ENCODE measurements at regions not wholly inside any gene's neighbourhood (a gene's known extent, or its start where the extent isn't known, plus 50 kb on each side); places are given as distances from the start of the nearest gene placed in this dataset.

DNA sequence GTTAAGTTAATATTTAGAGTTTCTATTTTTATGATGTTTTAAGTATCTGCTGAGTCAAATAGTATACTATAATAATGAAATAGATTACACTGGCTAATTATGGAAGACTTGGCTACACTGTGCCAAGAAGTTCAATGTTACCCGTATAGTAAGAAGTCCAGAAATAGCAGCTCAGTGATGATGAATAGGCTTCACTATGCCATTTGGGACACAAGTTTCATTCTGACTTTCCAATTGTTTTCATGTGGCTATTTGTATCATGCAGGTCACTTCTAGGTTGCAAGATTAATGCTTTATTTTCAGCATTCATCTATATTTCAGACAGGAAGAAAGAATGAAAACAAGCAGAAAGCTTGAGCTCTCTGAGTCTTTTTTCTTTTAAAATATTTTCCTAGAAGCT lies 194.5 kb upstream of the RIOK2 start:
- Mint-ChIP-seq H3K4me3 (no peak overlapping the region), H3K36me3 (no peaks in the 10 kb centered on the region), H3K27ac (no peak overlapping the region), H3K9me3 (peaks cover 8 to 14% of the 10 kb centered on the region in 2 donors), H3K27me3 (ENCODE audit: low read depth in 2 of 2) (no peaks in the 10 kb centered on the region), H3K4me1 (no peaks in the 10 kb centered on the region)
- no peaks in the 10 kb centered on the region for H3K9me3 ChIP-seq (ENCODE audit: control insufficient read depth, insufficient read depth, low read length)
- no peaks in the 10 kb centered on the region for H3K36me3 ChIP-seq (ENCODE audit: control insufficient read depth, insufficient read depth, low read length)
- no peak overlapping the region for H3K4me3 ChIP-seq (ENCODE audit: low read length)
- intact Hi-C loops (cut with micrococcal nuclease) = no loop called here
- DNase-seq = no peak
- no peaks in the 10 kb centered on the region for H3K4me1 ChIP-seq (ENCODE audit: control insufficient read depth, insufficient read depth, low read length)
- TF ChIP-seq, protein P1, sequence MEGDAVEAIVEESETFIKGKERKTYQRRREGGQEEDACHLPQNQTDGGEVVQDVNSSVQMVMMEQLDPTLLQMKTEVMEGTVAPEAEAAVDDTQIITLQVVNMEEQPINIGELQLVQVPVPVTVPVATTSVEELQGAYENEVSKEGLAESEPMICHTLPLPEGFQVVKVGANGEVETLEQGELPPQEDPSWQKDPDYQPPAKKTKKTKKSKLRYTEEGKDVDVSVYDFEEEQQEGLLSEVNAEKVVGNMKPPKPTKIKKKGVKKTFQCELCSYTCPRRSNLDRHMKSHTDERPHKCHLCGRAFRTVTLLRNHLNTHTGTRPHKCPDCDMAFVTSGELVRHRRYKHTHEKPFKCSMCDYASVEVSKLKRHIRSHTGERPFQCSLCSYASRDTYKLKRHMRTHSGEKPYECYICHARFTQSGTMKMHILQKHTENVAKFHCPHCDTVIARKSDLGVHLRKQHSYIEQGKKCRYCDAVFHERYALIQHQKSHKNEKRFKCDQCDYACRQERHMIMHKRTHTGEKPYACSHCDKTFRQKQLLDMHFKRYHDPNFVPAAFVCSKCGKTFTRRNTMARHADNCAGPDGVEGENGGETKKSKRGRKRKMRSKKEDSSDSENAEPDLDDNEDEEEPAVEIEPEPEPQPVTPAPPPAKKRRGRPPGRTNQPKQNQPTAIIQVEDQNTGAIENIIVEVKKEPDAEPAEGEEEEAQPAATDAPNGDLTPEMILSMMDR (IDR thresholded peaks at IDR 0.05) = no peak
- 100% methylated on average over 1 of the region's 1 CpG for WGBS (ENCODE audit: insufficient coverage)
- ATAC-seq = no peak
- no peak overlapping the region for H3K27ac ChIP-seq (ENCODE audit: low read length)
- no peaks in the 10 kb centered on the region for H3K27me3 ChIP-seq (ENCODE audit: control insufficient read depth, insufficient read depth, low read length)

DNA sequence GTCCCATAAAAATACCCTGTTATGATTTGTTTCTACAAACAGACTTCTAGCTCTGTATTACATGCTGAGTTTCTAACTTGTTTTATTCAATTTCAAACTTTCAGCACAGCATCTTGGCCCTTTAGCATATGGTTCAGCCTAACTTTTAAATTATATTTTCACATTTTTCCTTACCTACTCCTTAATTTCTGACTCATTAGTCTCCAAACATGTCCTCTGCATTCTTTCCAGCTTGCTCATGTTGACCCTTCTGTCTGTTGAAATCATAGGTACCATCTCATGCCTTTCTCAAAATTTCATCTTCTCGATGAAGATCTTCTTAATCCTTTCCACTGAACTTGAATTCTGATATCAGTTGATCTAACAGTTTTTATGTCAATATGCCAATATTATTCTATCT lies 200.9 kb upstream of the RIOK2 start:
- intact Hi-C loops (cut with micrococcal nuclease) = no loop called here
- 100% methylated on average over 1 of the region's 1 CpG for WGBS (ENCODE audit: insufficient coverage)
- H3K9me3 ChIP-seq (ENCODE audit: control insufficient read depth, insufficient read depth, low read length) = no peaks in the 10 kb centered on the region
- H3K27ac ChIP-seq (ENCODE audit: low read length) = no peak overlapping the region
- H3K4me1 Mint-ChIP-seq = no peaks in the 10 kb centered on the region
- no peak overlapping the region for H3K27ac Mint-ChIP-seq
- H3K4me3 ChIP-seq (ENCODE audit: low read length) = no peak overlapping the region
- no peaks in the 10 kb centered on the region for H3K27me3 ChIP-seq (ENCODE audit: control insufficient read depth, insufficient read depth, low read length)
- no peaks in the 10 kb centered on the region for H3K36me3 Mint-ChIP-seq
- H3K9me3 Mint-ChIP-seq = peaks cover 4 to 11% of the 10 kb centered on the region in 2 donors
- no peak overlapping the region for H3K4me3 Mint-ChIP-seq
- ATAC-seq (no peak), DNase-seq (no peak)
- TF ChIP-seq, protein P1 (IDR thresholded peaks at IDR 0.05) = no peak
- H3K27me3 Mint-ChIP-seq (ENCODE audit: low read depth in 2 of 2) = no peaks in the 10 kb centered on the region
- no peaks in the 10 kb centered on the region for H3K4me1 ChIP-seq (ENCODE audit: control insufficient read depth, insufficient read depth, low read length)
- H3K36me3 ChIP-seq (ENCODE audit: control insufficient read depth, insufficient read depth, low read length) = no peaks in the 10 kb centered on the region

DNA sequence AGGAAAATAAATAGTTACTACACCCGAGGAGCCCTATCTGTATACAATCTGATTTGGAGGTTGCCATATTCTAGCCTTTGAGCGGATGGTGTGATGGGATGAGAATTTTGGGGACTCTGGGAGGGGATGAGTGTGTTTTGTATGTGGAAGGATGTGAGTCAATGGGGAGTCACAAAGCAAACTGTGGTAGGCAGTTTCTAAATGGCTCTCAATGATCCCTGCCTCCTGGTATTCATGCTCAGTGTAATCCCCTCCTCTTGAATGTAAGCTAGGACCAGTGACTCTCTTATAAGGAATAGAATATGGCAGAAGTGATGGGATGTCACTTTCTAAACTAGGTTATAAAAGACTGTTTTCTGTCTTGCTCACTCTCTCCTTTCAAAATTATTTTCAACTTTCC lies 205.7 kb upstream of the RIOK2 start:
- intact Hi-C loops (cut with micrococcal nuclease) = no loop called here
- ATAC-seq (no peak), DNase-seq (no peak)
- 98% methylated on average over 2 of the region's 2 CpGs for WGBS (ENCODE audit: insufficient coverage)
- Histone ChIP-seq H3K4me1 (ENCODE audit: control insufficient read depth, insufficient read depth, low read length) (no peaks in the 10 kb centered on the region), H3K9me3 (ENCODE audit: control insufficient read depth, insufficient read depth, low read length) (peaks cover 6% of the 10 kb centered on the region), H3K27ac (ENCODE audit: low read length) (no peak overlapping the region), H3K36me3 (ENCODE audit: control insufficient read depth, insufficient read depth, low read length) (no peaks in the 10 kb centered on the region), H3K4me3 (ENCODE audit: low read length) (no peak overlapping the region), H3K27me3 (ENCODE audit: control insufficient read depth, insufficient read depth, low read length) (no peaks in the 10 kb centered on the region)
- Mint-ChIP-seq H3K4me1 (no peaks in the 10 kb centered on the region), H3K27me3 (ENCODE audit: low read depth in 2 of 2) (no peaks in the 10 kb centered on the region), H3K27ac (no peak overlapping the region), H3K36me3 (no peaks in the 10 kb centered on the region), H3K4me3 (no peak overlapping the region), H3K9me3 (peaks cover 3 to 7% of the 10 kb centered on the region in 2 donors)
- TF ChIP-seq, protein P1 (IDR thresholded peaks at IDR 0.05) = no peak

DNA sequence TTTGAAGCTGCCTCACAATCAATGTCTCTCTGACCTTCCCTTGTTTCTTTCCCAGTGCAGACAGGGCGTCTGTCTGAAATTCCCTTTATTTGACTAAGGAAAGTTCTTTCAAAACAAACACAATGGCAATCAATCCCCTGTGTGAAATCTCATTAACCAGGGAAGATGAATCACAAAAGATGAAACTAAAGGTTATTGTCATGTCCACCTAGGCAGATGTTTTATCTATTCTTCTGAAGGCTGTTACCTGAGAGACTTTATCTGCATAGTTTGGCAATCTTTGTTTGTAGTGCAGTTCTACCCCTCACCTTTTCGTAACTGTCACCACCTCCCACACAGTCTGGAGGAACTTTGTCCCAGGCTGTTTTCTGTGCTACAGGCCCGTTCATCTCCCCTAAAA lies 217.5 kb upstream of the RIOK2 start:
- H3K4me1 ChIP-seq (ENCODE audit: control insufficient read depth, insufficient read depth, low read length) = no peaks in the 10 kb centered on the region
- H3K9me3 ChIP-seq (ENCODE audit: control insufficient read depth, insufficient read depth, low read length) = no peaks in the 10 kb centered on the region
- H3K27ac ChIP-seq (ENCODE audit: low read length) = no peak overlapping the region
- no peak for DNase-seq
- Mint-ChIP-seq H3K9me3 (peaks cover 0 to 6% of the 10 kb centered on the region in 2 donors), H3K4me1 (no peaks in the 10 kb centered on the region), H3K27me3 (ENCODE audit: low read depth in 2 of 2) (no peaks in the 10 kb centered on the region), H3K4me3 (no peak overlapping the region), H3K36me3 (no peaks in the 10 kb centered on the region), H3K27ac (no peak overlapping the region)
- H3K4me3 ChIP-seq (ENCODE audit: low read length) = no peak overlapping the region
- intact Hi-C loops (cut with micrococcal nuclease) = no loop called here
- no peaks in the 10 kb centered on the region for H3K36me3 ChIP-seq (ENCODE audit: control insufficient read depth, insufficient read depth, low read length)
- TF ChIP-seq, protein P1 (IDR thresholded peaks at IDR 0.05) = no peak
- H3K27me3 ChIP-seq (ENCODE audit: control insufficient read depth, insufficient read depth, low read length) = no peaks in the 10 kb centered on the region
- ATAC-seq = no peak
- WGBS (ENCODE audit: insufficient coverage) = 77% methylated on average over 3 of the region's 3 CpGs
